ENCODE measurements at regions not wholly inside any gene's neighbourhood (a gene's known extent, or its start where the extent isn't known, plus 50 kb on each side); places are given as distances from the start of the nearest gene placed in this dataset.

- no peak for TF ChIP-seq SP1 (IDR thresholded peaks at IDR 0.05)
- TF ChIP-seq SUZ12 (IDR thresholded peaks at IDR 0.05), result no peak
- no peak for TF ChIP-seq FOXM1 (IDR thresholded peaks at IDR 0.05; ENCODE audit: borderline replicate concordance)
- TF ChIP-seq BHLHE40 (IDR thresholded peaks at IDR 0.05; ENCODE audit: borderline replicate concordance), result no peak
- TF ChIP-seq, protein P1, sequence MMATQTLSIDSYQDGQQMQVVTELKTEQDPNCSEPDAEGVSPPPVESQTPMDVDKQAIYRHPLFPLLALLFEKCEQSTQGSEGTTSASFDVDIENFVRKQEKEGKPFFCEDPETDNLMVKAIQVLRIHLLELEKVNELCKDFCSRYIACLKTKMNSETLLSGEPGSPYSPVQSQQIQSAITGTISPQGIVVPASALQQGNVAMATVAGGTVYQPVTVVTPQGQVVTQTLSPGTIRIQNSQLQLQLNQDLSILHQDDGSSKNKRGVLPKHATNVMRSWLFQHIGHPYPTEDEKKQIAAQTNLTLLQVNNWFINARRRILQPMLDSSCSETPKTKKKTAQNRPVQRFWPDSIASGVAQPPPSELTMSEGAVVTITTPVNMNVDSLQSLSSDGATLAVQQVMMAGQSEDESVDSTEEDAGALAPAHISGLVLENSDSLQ (IDR thresholded peaks at IDR 0.05), result no peak
- no peak for TF ChIP-seq FOXA1 (IDR thresholded peaks at IDR 0.05)
- TF ChIP-seq FOXK2 (IDR thresholded peaks at IDR 0.05), result no peak
- TF ChIP-seq ELF4 (IDR thresholded peaks at IDR 0.05), result no peak
- no peak for TF ChIP-seq ARNT (IDR thresholded peaks at IDR 0.05)
These were observed 80.8 kb upstream of the ADCY2 start for GRCh38 chr5:7315118-7315517.

Data from HEK293T (cell line).